Spinal cord (tissue), 9 donors: ENCODE measurements at regions not wholly inside any gene's neighbourhood (a gene's known extent, or its start where the extent isn't known, plus 50 kb on each side); places are given as distances from the start of the nearest gene placed in this dataset.

ENCODE experiments used
- DNase-seq, 6 donors: peaks; one replicate each; pipeline versions ENCODE4 v3.0.0 to v3.0.0-alpha.2; 2013 to 2015; ENCODE audit warnings: low spot score in 6 of 6, low read depth in 4 of 6
- H3K27ac ChIP-seq: one replicate; pipeline ENCODE4 v1.5.1; 2013; ENCODE audit warnings: low read depth, low read length, control low read depth
- H3K27me3 ChIP-seq: one replicate; pipeline ENCODE4 v1.6.1; 2013; ENCODE audit warnings: low read length; ENCODE audit not compliant: control insufficient read depth, insufficient read depth
- H3K36me3 ChIP-seq: one replicate; pipeline ENCODE4 v1.6.1; 2013; ENCODE audit warnings: low read length; ENCODE audit not compliant: control insufficient read depth, insufficient read depth
- H3K4me1 ChIP-seq: one replicate; pipeline ENCODE4 v1.6.1; 2013; ENCODE audit warnings: low read length; ENCODE audit not compliant: control insufficient read depth, insufficient read depth
- H3K4me3 ChIP-seq: one replicate; pipeline ENCODE4 v1.5.1; 2013; ENCODE audit warnings: low read depth, low read length, control low read depth
- H3K9me3 ChIP-seq: one replicate; pipeline ENCODE4 v1.6.1; 2013; ENCODE audit warnings: low read length; ENCODE audit not compliant: control insufficient read depth, insufficient read depth
- WGBS: methylation state at CpG from one replicate; pipeline ENCODE4 v1.1.5; 2013; ENCODE audit warnings: missing lambda C conversion rate; ENCODE audit not compliant: insufficient coverage; 5-methylcytosine and 5-hydroxymethylcytosine counted together
- donor health status: healthy.

DNA sequence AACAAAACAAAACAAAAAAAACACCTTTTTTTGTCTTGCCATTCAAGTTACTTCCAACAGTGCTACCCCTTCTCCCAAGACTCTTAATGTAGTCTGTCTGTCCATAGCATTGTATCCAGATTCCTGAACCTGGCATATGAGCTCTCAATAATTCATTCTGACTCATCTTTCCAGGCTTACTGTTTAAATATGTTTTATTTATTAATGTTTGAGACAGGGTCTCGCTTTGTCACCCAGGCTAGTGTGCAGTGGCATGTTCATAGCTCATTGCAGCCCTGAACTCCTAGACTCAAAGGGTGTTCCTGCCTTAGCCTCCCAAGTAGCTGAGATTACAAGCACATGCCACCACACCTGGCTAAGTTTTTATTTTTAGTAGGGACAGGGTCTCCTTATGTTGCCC, 208.0 kb upstream of the DMRT1 start:
- Histone ChIP-seq H3K4me3 (no peak overlapping the region), H3K27ac (no peak overlapping the region), H3K27me3 (no peaks in the 10 kb centered on the region), H3K9me3 (no peaks in the 10 kb centered on the region), H3K4me1 (peaks cover 8% of the 10 kb centered on the region), H3K36me3 (no peaks in the 10 kb centered on the region)
- 100% methylated on average over 1 of the region's 1 CpG for WGBS
- DNase-seq, result no peak

DNA sequence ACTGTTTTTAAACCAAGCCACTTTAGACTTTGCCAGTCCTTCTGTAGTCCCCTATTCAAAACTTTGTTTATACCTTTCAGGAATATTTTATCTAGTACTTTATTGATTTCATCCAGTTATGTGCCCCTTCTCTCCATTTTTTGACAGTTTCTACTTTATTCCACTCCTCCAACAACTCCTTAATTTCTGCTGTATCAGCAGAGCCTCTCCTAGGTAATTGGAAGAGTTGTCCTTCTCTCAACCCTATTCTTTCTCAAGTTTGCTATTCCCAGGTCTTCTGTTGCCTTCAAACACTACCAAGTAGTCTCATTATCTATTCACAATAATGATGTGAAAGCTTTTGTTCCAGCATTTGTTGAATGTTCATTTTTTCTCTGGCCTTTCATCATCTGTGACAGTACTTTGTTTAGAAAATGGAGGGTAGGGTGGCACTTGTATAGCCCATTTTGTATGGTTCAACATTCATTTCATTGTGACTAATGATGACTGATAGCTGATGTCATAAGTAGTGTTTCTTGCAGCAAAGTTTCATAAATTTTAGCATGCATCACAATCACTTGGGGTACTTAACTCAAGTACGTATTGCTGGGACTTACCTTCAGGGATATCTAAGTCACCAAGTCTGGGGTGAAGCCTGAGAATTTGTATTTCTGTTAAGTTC, 204.4 kb upstream of the DMRT1 start:
- DNase-seq, result no peak
- Histone ChIP-seq H3K4me1 (no peaks in the 10 kb centered on the region), H3K4me3 (no peak overlapping the region), H3K27ac (no peak overlapping the region), H3K36me3 (no peaks in the 10 kb centered on the region), H3K9me3 (no peaks in the 10 kb centered on the region), H3K27me3 (no peaks in the 10 kb centered on the region)
- 89% methylated on average over 1 of the region's 1 CpG for WGBS

DNA sequence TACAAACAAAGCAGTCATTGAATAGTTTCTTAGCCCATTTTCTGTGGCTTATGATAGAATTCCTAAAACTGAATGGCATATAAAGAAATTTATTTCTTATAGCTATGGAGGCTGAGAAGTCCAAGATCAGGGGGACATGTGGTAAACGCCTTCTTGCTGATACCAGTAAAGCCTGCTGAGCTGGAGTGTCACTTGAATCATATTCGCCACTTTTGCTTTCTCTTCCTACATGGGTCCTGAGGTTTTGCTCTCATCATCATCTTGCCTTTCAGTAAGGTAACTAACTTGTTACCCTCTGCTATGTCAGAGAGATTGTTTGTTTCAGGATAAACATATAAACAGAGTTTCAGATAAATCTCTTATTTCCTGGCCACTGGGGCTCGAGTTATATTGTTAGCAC, 203.3 kb upstream of the DMRT1 start:
- H3K4me1 ChIP-seq, result no peaks in the 10 kb centered on the region
- WGBS, result no CpG with 5 or more reads among the region's 3 CpGs
- no peak overlapping the region for H3K4me3 ChIP-seq
- H3K27me3 ChIP-seq, result no peaks in the 10 kb centered on the region
- no peak for DNase-seq
- H3K9me3 ChIP-seq, result no peaks in the 10 kb centered on the region
- H3K36me3 ChIP-seq, result no peaks in the 10 kb centered on the region
- H3K27ac ChIP-seq, result no peak overlapping the region

DNA sequence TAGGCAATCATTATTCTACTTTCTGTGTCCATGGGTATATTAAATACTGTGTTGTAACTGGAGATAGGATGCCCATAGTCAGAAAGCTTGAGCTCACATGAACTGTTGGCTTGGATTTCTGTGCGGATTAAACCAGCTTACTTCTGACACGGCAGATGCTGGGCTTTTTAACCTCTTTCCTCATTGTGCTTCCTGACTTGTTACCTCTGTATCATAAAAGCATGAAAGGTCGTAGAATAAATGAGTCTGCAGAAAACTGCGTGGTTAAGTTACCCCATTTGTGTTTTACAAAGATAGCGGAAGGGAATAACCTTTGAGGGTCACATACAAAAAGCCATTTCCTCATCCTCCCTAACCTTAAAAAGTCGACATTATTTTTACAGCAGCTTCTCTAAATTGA, 199.5 kb upstream of the DMRT1 start:
- peak overlapping the region; percentile 10 for H3K27ac ChIP-seq
- no peak for DNase-seq

GRCh38 chr9:643966-644365, 197.5 kb upstream of the DMRT1 start:
- Histone ChIP-seq H3K27ac (no peak overlapping the region), H3K36me3 (no peaks in the 10 kb centered on the region), H3K9me3 (no peaks in the 10 kb centered on the region), H3K4me3 (no peak overlapping the region), H3K27me3 (no peaks in the 10 kb centered on the region), H3K4me1 (no peaks in the 10 kb centered on the region)
- no peak for DNase-seq
- 100% methylated on average over 2 of the region's 5 CpGs for WGBS

More for the DNA sequence above, 199.5 kb upstream of the DMRT1 start:
- Histone ChIP-seq H3K36me3 (no peaks in the 10 kb centered on the region), H3K4me1 (no peaks in the 10 kb centered on the region), H3K9me3 (no peaks in the 10 kb centered on the region), H3K27me3 (no peaks in the 10 kb centered on the region), H3K4me3 (no peak overlapping the region)
- no CpG with 5 or more reads among the region's 6 CpGs for WGBS

- no CpG with 5 or more reads among the region's 4 CpGs for WGBS
- no peak overlapping the region for H3K27ac ChIP-seq
- DNase-seq, result no peak
- no peaks in the 10 kb centered on the region for H3K9me3 ChIP-seq
- H3K4me1 ChIP-seq, result peaks cover 4% of the 10 kb centered on the region
- no peak overlapping the region for H3K4me3 ChIP-seq
- no peaks in the 10 kb centered on the region for H3K36me3 ChIP-seq
- no peaks in the 10 kb centered on the region for H3K27me3 ChIP-seq
Measured at GRCh38 chr9:647522-647921, 194.0 kb upstream of the DMRT1 start.

DNA sequence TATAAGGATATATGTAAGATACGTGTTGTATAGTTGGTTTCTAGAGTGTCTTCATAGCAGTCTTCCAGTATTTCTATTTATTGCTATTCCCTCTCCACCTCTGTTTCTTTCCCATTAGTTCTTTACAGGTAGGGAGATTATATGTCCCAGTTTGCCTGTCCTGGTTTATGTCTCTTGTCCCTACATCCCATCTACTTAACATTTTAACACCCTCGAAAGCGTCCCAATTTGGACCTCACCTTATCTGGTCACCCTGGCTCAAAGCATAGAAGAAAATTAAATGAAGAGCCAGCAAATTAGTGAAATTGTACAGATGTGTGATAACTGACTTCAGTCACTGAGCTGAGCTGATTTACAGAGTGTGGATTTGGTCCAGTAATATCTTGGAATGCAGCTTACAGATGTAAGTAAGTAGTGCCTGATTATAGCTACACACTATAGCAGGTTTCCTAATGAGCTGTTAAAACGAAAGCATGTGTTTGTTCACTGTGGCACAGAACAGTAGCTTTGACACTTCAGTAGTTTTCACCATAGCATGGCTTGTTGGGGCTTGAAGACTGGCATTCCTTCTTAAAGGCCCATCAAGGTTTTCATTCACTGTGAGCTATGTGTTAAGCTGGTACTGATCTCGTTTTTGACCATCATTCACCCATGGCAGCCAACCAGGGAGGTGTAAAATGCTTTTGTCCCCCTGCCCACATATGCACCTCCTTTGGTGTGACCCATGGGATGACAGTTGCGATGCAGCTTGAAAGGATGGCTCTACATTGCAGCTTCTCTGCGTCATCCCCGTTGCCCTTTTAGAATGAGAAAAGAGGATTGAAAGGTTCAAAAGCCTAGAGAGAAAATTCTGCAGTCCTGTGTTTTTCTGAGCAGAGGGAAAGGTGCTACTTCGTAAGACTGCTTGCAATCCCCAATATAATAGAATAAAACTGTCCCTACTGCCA, 192.1 kb upstream of the DMRT1 start:
- 56% methylated on average over 4 of the region's 9 CpGs for WGBS
- Histone ChIP-seq H3K4me3 (no peak overlapping the region), H3K9me3 (no peaks in the 10 kb centered on the region), H3K36me3 (no peaks in the 10 kb centered on the region), H3K27ac (no peak overlapping the region), H3K4me1 (peaks cover 4% of the 10 kb centered on the region), H3K27me3 (no peaks in the 10 kb centered on the region)
- DNase-seq, result peak in 1 of 6 donors; percentile 72

DNA sequence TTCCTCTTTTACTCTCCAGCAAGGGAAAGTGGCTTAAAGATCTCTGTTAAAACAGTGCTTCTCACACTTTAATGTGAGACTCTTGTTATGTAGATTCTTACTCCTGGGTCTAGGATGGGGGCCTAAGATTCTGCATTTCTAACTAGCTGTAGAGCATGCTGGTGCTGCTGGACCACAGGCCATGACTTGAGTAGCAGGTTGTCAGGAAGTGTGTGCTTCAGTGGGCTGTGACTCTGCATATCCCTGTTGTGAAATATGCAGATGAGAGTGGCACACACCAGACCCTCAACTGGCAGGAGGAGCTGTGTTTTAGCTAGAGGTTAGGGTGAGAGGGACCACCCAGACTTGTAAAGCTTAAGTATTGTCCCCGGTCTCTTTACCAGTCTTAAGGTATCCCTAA, 191.1 kb upstream of the DMRT1 start:
- peak overlapping the region; percentile 53 for H3K27ac ChIP-seq
- no peaks in the 10 kb centered on the region for H3K9me3 ChIP-seq
- peak in 2 of 6 donors; percentile 31 to 45 for DNase-seq
- peaks cover 8% of the 10 kb centered on the region for H3K4me1 ChIP-seq
- no peak overlapping the region for H3K4me3 ChIP-seq
- H3K36me3 ChIP-seq, result no peaks in the 10 kb centered on the region
- WGBS, result no CpG with 5 or more reads among the region's 1 CpG
- H3K27me3 ChIP-seq, result no peaks in the 10 kb centered on the region

DNA sequence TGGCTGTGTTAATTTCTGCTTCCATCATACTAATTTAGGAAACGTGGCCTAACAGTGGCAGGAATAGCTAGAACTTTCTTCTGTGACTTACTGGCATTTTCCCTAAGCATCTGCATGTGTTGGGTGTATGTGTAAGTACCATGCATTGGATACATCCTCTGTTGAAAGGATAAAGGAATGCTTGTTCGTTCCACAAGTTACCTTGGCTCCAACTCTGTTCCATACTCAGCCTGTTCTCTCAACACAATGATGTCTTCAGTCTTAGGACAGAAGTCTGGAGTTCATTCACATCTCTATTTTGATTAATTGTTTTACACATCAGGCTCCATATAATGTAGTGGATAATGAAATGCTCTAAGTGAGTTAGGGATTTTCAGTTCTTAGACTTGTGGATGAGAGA, 190.1 kb upstream of the DMRT1 start:
- Histone ChIP-seq H3K36me3 (no peaks in the 10 kb centered on the region), H3K27me3 (no peaks in the 10 kb centered on the region), H3K4me3 (no peak overlapping the region), H3K9me3 (no peaks in the 10 kb centered on the region), H3K27ac (peak overlapping the region; percentile 53), H3K4me1 (peaks cover 13% of the 10 kb centered on the region)
- WGBS, result no CpG with 5 or more reads among the region's 2 CpGs
- peak in 2 of 6 donors; percentile 32 to 46 for DNase-seq

- peak overlapping the region; percentile 26 for H3K27ac ChIP-seq
- no peaks in the 10 kb centered on the region for H3K27me3 ChIP-seq
- no peak overlapping the region for H3K4me3 ChIP-seq
- no peak for DNase-seq
- H3K36me3 ChIP-seq, result no peaks in the 10 kb centered on the region
- H3K9me3 ChIP-seq, result no peaks in the 10 kb centered on the region
- 43% methylated on average over 8 of the region's 9 CpGs for WGBS
- H3K4me1 ChIP-seq, result peaks cover 13% of the 10 kb centered on the region
Measured at GRCh38 chr9:652914-653313, 188.6 kb upstream of the DMRT1 start.
